Brain microvascular endothelial cell (primary cell): ENCODE measurements at regions not wholly inside any gene's neighbourhood (a gene's known extent, or its start where the extent isn't known, plus 50 kb on each side); places are given as distances from the start of the nearest gene placed in this dataset.

ENCODE experiments used
- DNase-seq: peaks from one replicate; pipeline ENCODE4 v3.0.0-alpha.2; 2020
- H3K27ac ChIP-seq: fragments of 250-450 bp; sonication (Bioruptor Pico); 2 replicates; pipeline ENCODE4 v1.5.1; 2020; ENCODE audit warnings: mild to moderate bottlenecking, moderate library complexity
- H3K27me3 ChIP-seq: fragments of 250-450 bp; sonication (Bioruptor Pico); replicated peaks from 2 replicates; pipeline ENCODE4 v1.5.1; 2020; ENCODE audit warnings: mild to moderate bottlenecking
- H3K36me3 ChIP-seq: fragments of 250-450 bp; sonication (Bioruptor Pico); replicated peaks from 2 replicates; pipeline ENCODE4 v1.5.1; 2020; ENCODE audit warnings: mild to moderate bottlenecking
- H3K4me3 ChIP-seq: 2 replicates; pipeline ENCODE4 v1.5.1; 2011; ENCODE audit warnings: low read depth, mild to moderate bottlenecking, control low read depth, low read length, moderate library complexity
- CTCF ChIP-seq: IDR thresholded peaks from 2 replicates; pipeline ENCODE4 v1.5.1; 2011; ENCODE audit warnings: low read depth, mild to moderate bottlenecking, moderate library complexity, low read length, control low read depth, inconsistent platforms; ENCODE audit errors: missing control alignments
- in situ Hi-C: cut with HindIII; loops from 2 replicates; pipeline ENCODE4 v1.10.0; 2017; ENCODE audit warnings: low sequenced_read_pairs, low pct_ligation_motif_present

- in situ Hi-C loops, result no loop called here
- no peaks in the 10 kb centered on the region for H3K27me3 ChIP-seq
- TF ChIP-seq CTCF, result no peak
- no peak overlapping the region for H3K4me3 ChIP-seq
- no peaks in the 10 kb centered on the region for H3K36me3 ChIP-seq
- no peak for DNase-seq
- H3K27ac ChIP-seq, result no peak overlapping the region
These were observed 286.9 kb upstream of the PLSCR5 start for GRCh38 chr3:146892041-146892440.

DNA sequence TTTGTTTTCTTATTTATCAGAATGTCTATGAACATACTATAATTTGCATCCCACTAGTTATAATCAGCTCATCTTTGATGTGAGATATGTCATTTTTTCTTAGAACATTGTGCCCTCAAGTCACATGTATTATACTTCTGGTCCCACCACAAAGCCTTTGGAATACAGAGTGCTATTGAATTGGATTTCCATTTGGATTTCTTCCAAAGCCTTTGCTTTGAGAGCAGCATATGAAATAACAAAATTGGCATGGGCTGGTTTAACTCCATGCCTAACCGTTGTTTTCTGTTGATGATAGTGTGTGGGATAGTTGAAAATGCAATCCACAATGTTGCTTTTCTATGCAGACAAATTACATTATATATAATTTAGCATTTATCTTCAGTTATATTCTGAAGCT, 284.5 kb upstream of the PLSCR5 start:
- Histone ChIP-seq H3K36me3 (no peaks in the 10 kb centered on the region), H3K4me3 (no peak overlapping the region), H3K27me3 (no peaks in the 10 kb centered on the region), H3K27ac (no peak overlapping the region)
- TF ChIP-seq CTCF, result no peak
- in situ Hi-C loops, result no loop called here
- DNase-seq, result no peak

GRCh38 chr3:146888176-146888575, 283.0 kb upstream of the PLSCR5 start:
- no peaks in the 10 kb centered on the region for H3K27me3 ChIP-seq
- H3K4me3 ChIP-seq, result no peak overlapping the region
- in situ Hi-C loops, result no loop called here
- no peaks in the 10 kb centered on the region for H3K36me3 ChIP-seq
- DNase-seq, result no peak
- H3K27ac ChIP-seq, result no peak overlapping the region
- TF ChIP-seq CTCF, result no peak

DNA sequence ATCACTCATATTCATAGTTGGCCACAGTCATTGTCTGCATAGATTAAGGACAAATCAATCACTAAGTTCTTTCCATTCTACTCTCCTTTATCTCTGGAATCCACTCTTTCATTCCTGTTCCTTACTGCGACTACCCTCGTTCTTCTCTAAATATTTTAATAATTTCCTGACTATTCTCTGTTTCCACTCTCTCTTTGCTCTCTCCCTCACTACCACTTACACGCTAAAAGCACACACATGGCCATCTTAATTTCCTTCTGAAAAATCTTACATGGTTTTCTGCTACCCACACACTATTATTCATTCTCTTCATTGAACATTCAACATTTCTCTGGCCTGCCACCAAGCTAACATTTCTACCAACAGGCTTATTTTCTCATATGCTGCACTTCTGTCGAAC, 279.6 kb upstream of the PLSCR5 start:
- in situ Hi-C loops, result no loop called here
- no peak for DNase-seq
- no peak for TF ChIP-seq CTCF
- no peaks in the 10 kb centered on the region for H3K36me3 ChIP-seq
- no peak overlapping the region for H3K4me3 ChIP-seq
- H3K27me3 ChIP-seq, result no peaks in the 10 kb centered on the region
- H3K27ac ChIP-seq, result no peak overlapping the region

GRCh38 chr3:146884296-146884695, 279.1 kb upstream of the PLSCR5 start:
- H3K27ac ChIP-seq, result no peak overlapping the region
- TF ChIP-seq CTCF, result no peak
- no peak overlapping the region for H3K4me3 ChIP-seq
- DNase-seq, result no peak
- in situ Hi-C loops, result no loop called here
- H3K36me3 ChIP-seq, result no peaks in the 10 kb centered on the region
- no peaks in the 10 kb centered on the region for H3K27me3 ChIP-seq

- H3K27ac ChIP-seq, result no peak overlapping the region
- no peaks in the 10 kb centered on the region for H3K27me3 ChIP-seq
- in situ Hi-C loops, result no loop called here
- no peaks in the 10 kb centered on the region for H3K36me3 ChIP-seq
- TF ChIP-seq CTCF, result no peak
- no peak for DNase-seq
- no peak overlapping the region for H3K4me3 ChIP-seq
These were observed 278.1 kb upstream of the PLSCR5 start for GRCh38 chr3:146883288-146883687.
